GM23338 (cell line): ENCODE measurements at regions not wholly inside any gene's neighbourhood (a gene's known extent, or its start where the extent isn't known, plus 50 kb on each side); places are given as distances from the start of the nearest gene placed in this dataset.

Source experiments
- ATAC-seq: fragments of 200-7000 bp; cut with Tn5 transposase; 3 replicates; pipeline ENCODE4 v1.9.1; 2020
- DNase-seq: peaks from one replicate; pipeline ENCODE4 v3.0.0-alpha.2; 2015; ENCODE audit warnings: low spot score
- H2AFZ ChIP-seq: fragments of 200-600 bp; sonication (generic); 2 replicates; pipeline ENCODE4 v1.8.0; 2016; ENCODE audit warnings: antibody characterized with exemption, mild to moderate bottlenecking, moderate library complexity
- H3F3A ChIP-seq: fragments of 200-600 bp; sonication (generic); replicated peaks from 2 replicates; pipeline ENCODE4 v1.8.0; 2017; ENCODE audit warnings: antibody characterized with exemption, mixed run types, low read depth
- H3K27ac ChIP-seq: fragments of 200-600 bp; sonication (generic); 2 replicates; pipeline ENCODE4 v1.6.1; 2016; ENCODE audit warnings: low read depth
- H3K27me3 ChIP-seq: fragments of 200-600 bp; sonication (generic); 2 replicates; pipeline ENCODE4 v1.8.0; 2016; ENCODE audit warnings: mild to moderate bottlenecking, mixed run types, moderate library complexity; ENCODE audit not compliant: insufficient read depth
- H3K36me3 ChIP-seq: fragments of 200-600 bp; sonication (generic); 2 replicates; pipeline ENCODE4 v1.8.0; 2016; ENCODE audit warnings: mild to moderate bottlenecking; ENCODE audit not compliant: insufficient read depth
- H3K4me1 ChIP-seq: fragments of 200-600 bp; sonication (generic); 2 replicates; pipeline ENCODE4 v1.8.0; 2016; ENCODE audit warnings: mild to moderate bottlenecking, moderate library complexity; ENCODE audit not compliant: insufficient read depth
- H3K4me2 ChIP-seq: fragments of 200-600 bp; sonication (generic); 2 replicates; pipeline ENCODE4 v1.7.1; 2017; ENCODE audit warnings: mixed run types
- H3K4me3 ChIP-seq: fragments of 200-600 bp; sonication (generic); 2 replicates; pipeline ENCODE4 v1.6.1; 2016; ENCODE audit warnings: mixed run types
- H3K79me2 ChIP-seq: fragments of 200-600 bp; sonication (generic); replicated peaks from 2 replicates; pipeline ENCODE4 v1.8.0; 2017; ENCODE audit warnings: mild to moderate bottlenecking; ENCODE audit not compliant: insufficient read depth
- H3K9me2 ChIP-seq: fragments of 200-600 bp; sonication (generic); 2 replicates; pipeline ENCODE4 v1.8.0; 2017; ENCODE audit not compliant: insufficient read depth
- H4K20me1 ChIP-seq: fragments of 200-600 bp; sonication (generic); replicated peaks from 2 replicates; pipeline ENCODE4 v1.8.0; 2017; ENCODE audit warnings: mild to moderate bottlenecking; ENCODE audit not compliant: insufficient read depth
- H3K27ac Mint-ChIP-seq: 2 replicates; pipeline ENCODE4 v1.8.0; 2020; ENCODE audit warnings: inconsistent platforms, mild to moderate bottlenecking, moderate library complexity, mixed read lengths
- H3K27me3 Mint-ChIP-seq: 3 replicates; pipeline ENCODE4 v1.8.0; 2022; ENCODE audit warnings: low read depth, mild to moderate bottlenecking, moderate library complexity, mixed read lengths, inconsistent platforms; ENCODE audit not compliant: insufficient read depth, poor library complexity
- H3K36me3 Mint-ChIP-seq: 3 replicates; pipeline ENCODE4 v1.8.0; 2021; ENCODE audit warnings: low read depth, mild to moderate bottlenecking, inconsistent platforms, moderate library complexity, mixed read lengths
- H3K4me1 Mint-ChIP-seq: 3 replicates; pipeline ENCODE4 v1.8.0; 2020; ENCODE audit warnings: mild to moderate bottlenecking, inconsistent platforms, mixed read lengths
- H3K4me3 Mint-ChIP-seq: 3 replicates; pipeline ENCODE4 v1.8.0; 2021; ENCODE audit warnings: moderate library complexity, mild to moderate bottlenecking, inconsistent platforms, mixed read lengths
- H3K9me3 Mint-ChIP-seq: 3 replicates; pipeline ENCODE4 v1.8.0; 2020; ENCODE audit warnings: moderate library complexity, mild to moderate bottlenecking, inconsistent platforms, mixed read lengths
- CREB1 ChIP-seq: fragments of 250-450 bp; sonication (Bioruptor Pico); IDR thresholded peaks from 2 replicates; pipeline ENCODE4 v1.5.0; 2020; ENCODE audit warnings: low read depth, mild to moderate bottlenecking, moderate library complexity
- ETS1 ChIP-seq: IDR thresholded peaks from 2 replicates; pipeline ENCODE4 v1.6.1; 2016; ENCODE audit warnings: antibody characterized with exemption
- EZH2 ChIP-seq: fragments of 200-600 bp; sonication (generic); IDR thresholded peaks from one replicate; pipeline ENCODE4 v1.8.0; 2017; ENCODE audit warnings: antibody characterized with exemption, mild to moderate bottlenecking, low read depth; ENCODE audit not compliant: unreplicated experiment
- EZH2phosphoT487 ChIP-seq: fragments of 200-600 bp; sonication (generic); IDR thresholded peaks from one replicate; pipeline ENCODE4 v1.8.1; 2018; ENCODE audit warnings: antibody characterized with exemption; ENCODE audit not compliant: unreplicated experiment
- JUNB ChIP-seq: IDR thresholded peaks from one replicate; pipeline ENCODE4 v1.6.1; 2016; ENCODE audit warnings: antibody characterized with exemption; ENCODE audit not compliant: unreplicated experiment
- NANOG ChIP-seq: IDR thresholded peaks from 2 replicates; pipeline ENCODE4 v1.6.1; 2016; ENCODE audit warnings: antibody characterized with exemption, borderline replicate concordance
- POLR2AphosphoS5 ChIP-seq: IDR thresholded peaks from 2 replicates; pipeline ENCODE4 v1.6.1; 2016; ENCODE audit warnings: antibody characterized with exemption, low read depth
- REST ChIP-seq: IDR thresholded peaks from one replicate; pipeline ENCODE4 v1.6.1; 2018; ENCODE audit warnings: antibody characterized with exemption; ENCODE audit not compliant: unreplicated experiment
- STAT1 ChIP-seq: IDR thresholded peaks from one replicate; pipeline ENCODE4 v1.6.1; 2016; ENCODE audit warnings: antibody characterized with exemption; ENCODE audit not compliant: unreplicated experiment
- ZNF114 ChIP-seq: fragments of 250-450 bp; sonication (Bioruptor Pico); IDR thresholded peaks from 2 replicates; pipeline ENCODE4 v1.5.0; 2020; ENCODE audit warnings: mild to moderate bottlenecking, moderate library complexity
- ZNF331 ChIP-seq: fragments of 250-450 bp; sonication (Bioruptor Pico); IDR thresholded peaks from 2 replicates; pipeline ENCODE4 v1.5.0; 2020; ENCODE audit warnings: low read depth, mild to moderate bottlenecking, moderate library complexity
- ZNF462 ChIP-seq: fragments of 250-450 bp; sonication (Bioruptor Pico); IDR thresholded peaks from 2 replicates; pipeline ENCODE4 v1.5.0; 2020; ENCODE audit warnings: mild to moderate bottlenecking, moderate library complexity

GRCh38 chr4:174091130-174091529 is 192.3 kb downstream of the FBXO8 start:
- Mint-ChIP-seq H3K27me3 (no peaks in the 10 kb centered on the region), H3K4me1 (no peaks in the 10 kb centered on the region), H3K27ac (no peak overlapping the region), H3K4me3 (no peak overlapping the region), H3K36me3 (no peaks in the 10 kb centered on the region), H3K9me3 (peaks cover 5% of the 10 kb centered on the region; the same call in 2 of the 3 replicates)
- H3K36me3 ChIP-seq, result no peaks in the 10 kb centered on the region
- H2AFZ ChIP-seq, result no peak overlapping the region
- H3K79me2 ChIP-seq, result no peaks in the 10 kb centered on the region
- H3K27ac ChIP-seq, result no peak overlapping the region
- no peak for TF ChIP-seq CREB1 (CRISPR knock-in tag)
- no peak for TF ChIP-seq NANOG
- no peak for TF ChIP-seq ZNF114
- no peak for TF ChIP-seq EZH2
- TF ChIP-seq REST, result no peak
- TF ChIP-seq EZH2phosphoT487, result no peak
- TF ChIP-seq ZNF462, result no peak
- no peak for TF ChIP-seq JUNB
- no peak for TF ChIP-seq STAT1
- TF ChIP-seq POLR2AphosphoS5, result no peak
- TF ChIP-seq ETS1, result no peak
- TF ChIP-seq ZNF331 (CRISPR knock-in tag), result no peak
- no peaks in the 10 kb centered on the region for H3K9me2 ChIP-seq
- no peak overlapping the region for H3K4me2 ChIP-seq
- no peaks in the 10 kb centered on the region for H3K4me1 ChIP-seq
- no peaks in the 10 kb centered on the region for H3F3A ChIP-seq
- no peaks in the 10 kb centered on the region for H4K20me1 ChIP-seq
- no peak for ATAC-seq
- H3K27me3 ChIP-seq, result no peaks in the 10 kb centered on the region
- DNase-seq, result no peak
- no peak overlapping the region for H3K4me3 ChIP-seq
